ENCODE measurements at regions not wholly inside any gene's neighbourhood (a gene's known extent, or its start where the extent isn't known, plus 50 kb on each side); places are given as distances from the start of the nearest gene placed in this dataset.

DNA sequence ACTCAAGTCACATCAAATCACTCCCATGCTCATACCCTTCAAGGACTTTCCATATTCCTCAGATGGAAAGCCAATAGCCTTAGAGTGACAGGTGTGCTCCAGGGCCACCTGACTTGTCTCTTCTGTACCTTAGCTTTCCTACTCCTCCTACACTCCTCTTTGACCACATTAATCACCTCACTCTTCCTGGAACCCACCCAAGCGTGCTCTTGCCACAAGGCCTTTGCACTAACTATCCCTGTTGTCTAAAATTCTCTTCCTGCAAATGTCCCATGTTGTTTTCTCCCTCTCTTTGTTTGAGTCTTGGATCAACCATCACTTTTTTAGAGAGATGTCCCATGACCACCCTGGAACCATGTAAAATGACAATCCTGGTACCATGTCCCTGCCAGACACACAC is 244.1 kb downstream of the AASDHPPT start:
- H3K4me1 ChIP-seq (ENCODE audit: insufficient read depth, low read length, poor library complexity, severe bottlenecking): no peaks in the 10 kb centered on the region
- no peaks in the 10 kb centered on the region for H3K36me3 ChIP-seq (ENCODE audit: insufficient read depth, low read length, poor library complexity, severe bottlenecking)
- H3K4me3 ChIP-seq (ENCODE audit: low read depth, low read length, poor library complexity, severe bottlenecking): no peak overlapping the region
- intact Hi-C loops (cut with micrococcal nuclease; ENCODE audit: unreplicated experiment): no loop called here
- ChIA-PET POLR2A (ENCODE audit: low non-redundant PET) (no interaction called here), CTCF (no interaction called here)
- no peaks in the 10 kb centered on the region for H3K27me3 ChIP-seq (replicated peaks; ENCODE audit: insufficient read depth, low read depth, low read length, poor library complexity)
- no peak for DNase-seq (ENCODE audit: low spot score)
- H3K9me3 ChIP-seq (ENCODE audit: low read depth, low read length, poor library complexity, severe bottlenecking): no peaks in the 10 kb centered on the region
- TF ChIP-seq, protein P1, sequence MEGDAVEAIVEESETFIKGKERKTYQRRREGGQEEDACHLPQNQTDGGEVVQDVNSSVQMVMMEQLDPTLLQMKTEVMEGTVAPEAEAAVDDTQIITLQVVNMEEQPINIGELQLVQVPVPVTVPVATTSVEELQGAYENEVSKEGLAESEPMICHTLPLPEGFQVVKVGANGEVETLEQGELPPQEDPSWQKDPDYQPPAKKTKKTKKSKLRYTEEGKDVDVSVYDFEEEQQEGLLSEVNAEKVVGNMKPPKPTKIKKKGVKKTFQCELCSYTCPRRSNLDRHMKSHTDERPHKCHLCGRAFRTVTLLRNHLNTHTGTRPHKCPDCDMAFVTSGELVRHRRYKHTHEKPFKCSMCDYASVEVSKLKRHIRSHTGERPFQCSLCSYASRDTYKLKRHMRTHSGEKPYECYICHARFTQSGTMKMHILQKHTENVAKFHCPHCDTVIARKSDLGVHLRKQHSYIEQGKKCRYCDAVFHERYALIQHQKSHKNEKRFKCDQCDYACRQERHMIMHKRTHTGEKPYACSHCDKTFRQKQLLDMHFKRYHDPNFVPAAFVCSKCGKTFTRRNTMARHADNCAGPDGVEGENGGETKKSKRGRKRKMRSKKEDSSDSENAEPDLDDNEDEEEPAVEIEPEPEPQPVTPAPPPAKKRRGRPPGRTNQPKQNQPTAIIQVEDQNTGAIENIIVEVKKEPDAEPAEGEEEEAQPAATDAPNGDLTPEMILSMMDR (conservative IDR thresholded peaks at IDR 0.05; ENCODE audit: low read depth, low read length): no peak
- no peak for TF ChIP-seq EZH2 (IDR thresholded peaks at IDR 0.05; ENCODE audit: borderline replicate concordance, low read depth, low read length, poor library complexity, severe bottlenecking)
- no TSS peak for BruUV-seq (replicated peaks)
- H3K27ac ChIP-seq (ENCODE audit: low read depth, low read length, poor library complexity, severe bottlenecking): no peak overlapping the region

DNA sequence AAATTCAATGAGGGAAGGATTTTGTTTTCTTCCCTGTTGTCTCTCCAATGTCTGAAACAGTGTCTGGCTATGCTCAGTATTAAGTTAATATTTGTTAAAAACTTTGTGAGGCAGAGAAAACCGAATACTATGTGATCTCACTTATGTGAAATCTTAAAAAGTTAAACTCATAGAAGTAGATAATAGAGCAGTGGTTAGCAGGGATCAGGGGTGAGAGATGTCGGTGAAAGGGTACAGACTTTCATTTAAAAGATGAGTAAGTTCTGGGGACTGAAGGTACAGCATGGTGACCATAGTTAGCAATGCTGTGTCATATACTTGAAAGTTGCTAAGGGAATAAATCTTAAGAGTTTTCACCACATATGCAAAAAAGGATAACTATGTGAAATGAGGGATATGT is 244.6 kb downstream of the AASDHPPT start:
- no peak for TF ChIP-seq EZH2 (IDR thresholded peaks at IDR 0.05; ENCODE audit: borderline replicate concordance, low read depth, low read length, poor library complexity, severe bottlenecking)
- TF ChIP-seq, protein P1 (conservative IDR thresholded peaks at IDR 0.05; ENCODE audit: low read depth, low read length): no peak
- intact Hi-C loops (cut with micrococcal nuclease; ENCODE audit: unreplicated experiment): no loop called here
- no peaks in the 10 kb centered on the region for H3K4me1 ChIP-seq (ENCODE audit: insufficient read depth, low read length, poor library complexity, severe bottlenecking)

DNA sequence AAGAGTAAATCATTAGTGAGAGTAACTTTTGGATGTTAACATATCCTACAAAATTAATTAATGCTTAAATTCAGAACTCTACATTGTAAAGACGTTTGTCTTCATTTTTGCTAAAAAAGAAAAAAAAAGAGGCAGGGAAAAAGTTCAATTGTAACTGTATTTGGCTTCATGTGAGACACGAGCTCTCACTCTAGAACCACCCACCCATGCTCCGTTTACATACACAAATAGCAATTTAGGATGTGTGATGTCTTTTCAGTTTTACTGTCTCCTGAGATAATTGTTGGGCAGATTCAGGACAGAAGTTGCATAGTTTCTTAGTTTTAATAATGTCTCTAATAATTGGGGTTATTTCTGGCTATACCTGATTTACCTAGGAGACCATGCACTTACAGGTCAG is 248.6 kb downstream of the AASDHPPT start:
- no peak for DNase-seq (ENCODE audit: low spot score)
- Histone ChIP-seq H3K9me3 (ENCODE audit: low read depth, low read length, poor library complexity, severe bottlenecking) (no peaks in the 10 kb centered on the region), H3K36me3 (ENCODE audit: insufficient read depth, low read length, poor library complexity, severe bottlenecking) (no peaks in the 10 kb centered on the region), H3K4me3 (ENCODE audit: low read depth, low read length, poor library complexity, severe bottlenecking) (no peak overlapping the region), H3K27ac (ENCODE audit: low read depth, low read length, poor library complexity, severe bottlenecking) (no peak overlapping the region), H3K27me3 (replicated peaks; ENCODE audit: insufficient read depth, low read depth, low read length, poor library complexity) (peaks cover under 1% of the 10 kb centered on the region), H3K4me1 (ENCODE audit: insufficient read depth, low read length, poor library complexity, severe bottlenecking) (no peaks in the 10 kb centered on the region)
- TF ChIP-seq, protein P1 (conservative IDR thresholded peaks at IDR 0.05; ENCODE audit: low read depth, low read length): no peak
- no peak for TF ChIP-seq EZH2 (IDR thresholded peaks at IDR 0.05; ENCODE audit: borderline replicate concordance, low read depth, low read length, poor library complexity, severe bottlenecking)
- intact Hi-C loops (cut with micrococcal nuclease; ENCODE audit: unreplicated experiment): no loop called here
- CTCF ChIA-PET: no interaction called here
- POLR2A ChIA-PET (ENCODE audit: low non-redundant PET): no interaction called here
- no TSS peak for BruUV-seq (replicated peaks)

More for the DNA sequence above, 244.6 kb downstream of the AASDHPPT start:
- H3K9me3 ChIP-seq (ENCODE audit: low read depth, low read length, poor library complexity, severe bottlenecking): no peaks in the 10 kb centered on the region
- no peaks in the 10 kb centered on the region for H3K27me3 ChIP-seq (replicated peaks; ENCODE audit: insufficient read depth, low read depth, low read length, poor library complexity)
- BruUV-seq (replicated peaks): no TSS peak
- no peaks in the 10 kb centered on the region for H3K36me3 ChIP-seq (ENCODE audit: insufficient read depth, low read length, poor library complexity, severe bottlenecking)
- no peak overlapping the region for H3K27ac ChIP-seq (ENCODE audit: low read depth, low read length, poor library complexity, severe bottlenecking)
- H3K4me3 ChIP-seq (ENCODE audit: low read depth, low read length, poor library complexity, severe bottlenecking): no peak overlapping the region
- POLR2A ChIA-PET (ENCODE audit: low non-redundant PET): no interaction called here
- no peak for DNase-seq (ENCODE audit: low spot score)
- CTCF ChIA-PET: no interaction called here

Data from A673 (cell line).